Right cardiac atrium (tissue), 5 donors: ENCODE measurements at regions not wholly inside any gene's neighbourhood (a gene's known extent, or its start where the extent isn't known, plus 50 kb on each side); places are given as distances from the start of the nearest gene placed in this dataset.
A peak's percentile ranks its signal among the peaks of the same experiment; 100 is the strongest.

Experiments
- ATAC-seq, 2 donors: fragments of 200-7000 bp; cut with Tn5 transposase; one replicate each; pipeline versions ENCODE4 v1.8.0 to v1.9.1; 2020; ENCODE audit warnings: moderate library complexity in 2 of 2, mild to moderate bottlenecking in 1 of 2
- DNase-seq, 3 donors: peaks; one replicate each; pipeline ENCODE4 v3.0.0-alpha.2; 2020
- H3K27ac ChIP-seq: one replicate; pipeline ENCODE4 v1.5.1; 2013; ENCODE audit warnings: mild to moderate bottlenecking, low read length, control low read depth, moderate library complexity
- H3K27me3 ChIP-seq: one replicate; pipeline ENCODE4 v1.6.1; 2013; ENCODE audit not compliant: control insufficient read depth, insufficient read depth
- H3K4me1 ChIP-seq: one replicate; pipeline ENCODE4 v1.6.1; 2013; ENCODE audit warnings: low read length; ENCODE audit not compliant: control insufficient read depth, insufficient read depth
- H3K4me3 ChIP-seq: one replicate; pipeline ENCODE4 v1.5.1; 2013; ENCODE audit warnings: low read length, control low read depth
- H3K9me3 ChIP-seq: one replicate; pipeline ENCODE4 v1.6.1; 2013; ENCODE audit warnings: low read length; ENCODE audit not compliant: control insufficient read depth
- WGBS: extraction: QIAGEN DNeasy Blood & Tissue Kit; methylation state at CpG from one replicate; pipeline ENCODE4 v1.1.7; 2013; 5-methylcytosine and 5-hydroxymethylcytosine counted together
- intact Hi-C, 4 donors: fragments of 100-400 bp; cut with DNase I; formaldehyde crosslinking; loops; one replicate each; pipeline versions ENCODE4 v1.11.0 to v1.14.0; 2022 to 2023
- donor health status: healthy with polysubstance abuse.
- donor health status: DM: no; HTN: yes; CAD: no.
- donor health status: DM: no; HTN: no; CAD: no.
- donor health status: DM: no; HTN: yes; CAD: no; lungs with severe emphysema.
- donor health status: DM: yes; HTN: yes; CAD: no.

DNA sequence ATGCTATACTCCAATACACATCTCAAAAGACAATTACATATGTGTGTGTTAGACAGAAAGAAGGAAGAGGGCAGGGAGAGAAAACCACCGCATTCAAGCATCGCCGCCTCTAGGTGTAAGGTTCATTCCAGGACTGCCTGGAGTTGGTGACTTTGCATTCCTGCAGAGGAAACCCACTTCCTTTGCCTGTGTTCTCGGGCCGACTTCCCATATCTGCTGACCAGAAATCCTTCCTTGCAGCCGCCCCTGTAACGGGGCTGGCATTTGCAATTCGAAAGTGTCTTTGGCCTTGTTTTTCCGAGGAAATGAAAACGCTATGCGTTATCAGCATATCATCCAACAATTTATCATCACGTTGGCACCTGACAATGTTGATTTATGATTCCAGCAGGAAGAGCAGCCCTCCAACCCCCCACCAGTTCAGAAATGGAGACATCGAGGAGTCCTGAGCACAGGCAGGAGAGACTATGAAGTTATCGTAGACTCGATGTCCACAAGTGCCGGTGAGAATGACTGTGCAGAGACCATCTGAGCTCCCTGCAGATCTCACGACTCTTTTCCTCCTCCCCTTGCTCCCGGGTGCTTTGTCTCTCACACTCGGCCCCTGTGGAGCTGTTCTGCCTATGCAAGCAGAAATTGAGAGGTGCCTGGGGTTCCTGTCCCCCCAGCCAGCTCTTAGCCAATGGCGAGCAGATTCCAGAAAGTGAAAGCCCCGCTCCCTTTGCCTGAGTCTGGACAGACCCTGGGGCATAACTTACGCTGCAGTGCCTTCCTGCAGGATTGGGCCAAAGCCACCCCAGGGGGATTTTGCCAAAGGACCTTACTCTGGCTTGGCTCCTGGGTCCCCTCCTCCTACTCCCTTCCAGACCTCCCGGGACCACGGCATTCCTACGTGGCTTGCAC, 68.9 kb upstream of the FOXK1 start:
- H3K9me3 ChIP-seq: no peaks in the 10 kb centered on the region
- H3K4me3 ChIP-seq: peak overlapping the region; percentile 3
- intact Hi-C loops: loop anchor here in 2 of 4 donors (10.0 kb wide), 2 partner anchors 142 to 472 kb away; no protein-coding TSS in a partner anchor
- H3K27me3 ChIP-seq: no peaks in the 10 kb centered on the region
- peak overlapping the region; percentile 53 for H3K27ac ChIP-seq
- WGBS: 13% methylated on average over 25 of the region's 25 CpGs
- no peaks in the 10 kb centered on the region for H3K4me1 ChIP-seq
- ATAC-seq: peak; percentile 64 to 85
- peak in 1 of 3 donors; percentile 65 for DNase-seq

DNA sequence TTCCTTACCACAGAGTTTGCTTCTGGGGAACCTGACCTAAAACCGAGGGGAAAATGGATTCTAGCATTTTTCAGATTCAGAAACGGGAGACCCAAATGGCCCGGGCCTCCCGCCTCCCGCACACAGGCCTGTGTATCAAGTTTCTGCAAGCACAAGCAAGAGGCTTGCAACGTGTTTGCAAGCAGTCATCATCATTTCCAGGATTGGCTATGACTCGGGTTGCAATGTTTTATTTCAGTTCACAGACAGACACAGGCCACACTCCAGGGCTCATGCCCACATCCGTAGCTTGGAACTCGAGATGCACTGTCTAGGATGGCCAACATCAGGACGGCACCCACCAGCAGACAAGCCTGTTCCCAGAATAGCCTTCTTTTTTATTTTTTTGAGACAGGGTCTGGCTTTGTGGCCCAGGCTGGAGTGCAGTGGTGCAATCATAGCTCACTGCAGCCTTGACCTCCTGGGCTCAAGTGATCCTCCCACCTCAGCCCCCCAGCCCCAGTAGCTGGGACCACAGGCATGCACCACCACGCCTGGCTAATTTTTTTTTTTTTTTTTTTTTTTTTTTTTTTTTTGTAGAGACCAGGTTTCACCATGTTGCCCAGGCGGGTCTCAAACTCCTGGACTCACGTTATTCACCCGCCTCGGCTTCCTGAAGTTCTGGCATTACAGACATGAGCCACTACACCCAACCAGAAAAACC, 68.1 kb upstream of the FOXK1 start:
- ATAC-seq (peak; percentile 30 to 49), DNase-seq (peak in 1 of 3 donors; percentile 63)
- no peaks in the 10 kb centered on the region for H3K27me3 ChIP-seq
- no peaks in the 10 kb centered on the region for H3K9me3 ChIP-seq
- peak overlapping the region; percentile 3 for H3K4me3 ChIP-seq
- peak overlapping the region; percentile 53 for H3K27ac ChIP-seq
- H3K4me1 ChIP-seq: no peaks in the 10 kb centered on the region
- WGBS: 55% methylated on average over 15 of the region's 15 CpGs
- intact Hi-C loops: loop anchor here in 2 of 4 donors (10.0 kb wide), 2 partner anchors 141 to 471 kb away; no protein-coding TSS in a partner anchor

DNA sequence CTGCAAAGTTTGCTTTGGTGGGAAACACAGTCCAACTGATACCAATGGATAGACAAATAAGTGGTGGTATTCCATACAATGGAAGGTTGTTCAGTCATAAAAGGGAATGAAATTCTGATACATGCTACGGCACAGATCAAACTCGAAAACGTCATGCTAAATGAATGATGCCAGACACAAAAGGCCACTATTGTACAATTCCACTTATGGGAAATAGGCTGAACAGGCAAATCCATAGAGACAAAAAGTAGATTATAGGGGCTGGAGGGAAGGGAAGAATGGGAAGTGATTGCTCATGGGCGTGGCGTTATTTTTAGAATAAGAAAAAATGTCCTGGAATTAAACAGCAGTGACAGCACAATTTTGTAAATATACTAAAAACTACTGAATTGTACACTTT, 66.0 kb upstream of the FOXK1 start:
- ATAC-seq (no peak), DNase-seq (no peak)
- Histone ChIP-seq H3K4me3 (no peak overlapping the region), H3K27me3 (no peaks in the 10 kb centered on the region), H3K4me1 (peaks cover 3% of the 10 kb centered on the region), H3K9me3 (no peaks in the 10 kb centered on the region), H3K27ac (no peak overlapping the region)
- WGBS: 76% methylated on average over 5 of the region's 5 CpGs
- intact Hi-C loops: loop anchor here in 2 of 4 donors (10.0 kb wide), 2 partner anchors 139 to 469 kb away; no protein-coding TSS in a partner anchor

DNA sequence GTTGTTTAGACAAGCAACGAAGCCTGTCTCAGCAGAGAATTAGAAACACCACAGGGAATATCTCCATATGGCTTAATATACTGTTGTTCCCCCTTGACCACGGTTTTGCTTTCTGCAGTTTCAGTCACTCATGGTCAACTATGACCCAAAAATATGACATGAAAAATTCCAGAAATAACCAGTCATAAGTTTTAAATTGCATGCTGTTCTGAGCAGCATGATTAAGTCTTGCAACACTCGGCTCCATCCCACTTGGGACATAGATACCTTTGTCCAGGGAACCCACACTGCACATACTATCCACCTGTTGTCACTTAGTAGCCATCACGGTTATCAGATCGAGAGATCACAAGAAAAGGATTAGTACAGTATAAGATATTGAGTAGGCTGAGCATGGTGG, 60.7 kb upstream of the FOXK1 start:
- intact Hi-C loops: no loop called here
- H3K4me1 ChIP-seq: peaks cover 3% of the 10 kb centered on the region
- no peak overlapping the region for H3K27ac ChIP-seq
- no peaks in the 10 kb centered on the region for H3K9me3 ChIP-seq
- no peaks in the 10 kb centered on the region for H3K27me3 ChIP-seq
- WGBS: 82% methylated on average over 5 of the region's 5 CpGs
- no peak for DNase-seq
- ATAC-seq: no peak
- no peak overlapping the region for H3K4me3 ChIP-seq

DNA sequence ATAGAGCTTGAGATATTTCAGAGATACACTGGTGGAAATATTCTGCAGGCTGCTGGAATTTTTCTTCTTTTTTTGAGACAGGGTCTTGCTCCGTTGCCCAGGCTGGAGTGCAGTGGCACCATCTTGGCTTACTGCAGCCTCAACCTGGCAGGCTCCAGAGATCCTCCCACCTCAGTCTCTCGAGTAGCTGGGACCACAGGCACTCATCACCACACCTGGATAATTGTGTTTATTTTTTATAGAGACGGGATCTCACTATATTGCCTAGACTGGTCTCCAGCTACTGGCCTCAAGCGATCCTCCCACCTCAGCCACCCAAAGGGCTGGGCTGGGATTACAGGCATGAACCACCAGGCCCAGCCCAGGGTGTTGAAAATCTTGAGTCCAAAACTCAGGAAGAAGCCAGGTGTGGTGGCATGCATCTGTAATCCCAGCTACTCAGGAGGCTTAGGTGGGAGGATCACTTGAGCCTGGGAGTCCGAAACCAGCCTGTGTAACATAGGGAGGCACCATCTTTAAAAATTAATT, 55.7 kb upstream of the FOXK1 start:
- WGBS: 86% methylated on average over 5 of the region's 5 CpGs
- no peaks in the 10 kb centered on the region for H3K9me3 ChIP-seq
- no peaks in the 10 kb centered on the region for H3K27me3 ChIP-seq
- H3K27ac ChIP-seq: peak overlapping the region; percentile 1
- no peaks in the 10 kb centered on the region for H3K4me1 ChIP-seq
- DNase-seq (no peak), ATAC-seq (no peak)
- no peak overlapping the region for H3K4me3 ChIP-seq
- intact Hi-C loops: no loop called here

DNA sequence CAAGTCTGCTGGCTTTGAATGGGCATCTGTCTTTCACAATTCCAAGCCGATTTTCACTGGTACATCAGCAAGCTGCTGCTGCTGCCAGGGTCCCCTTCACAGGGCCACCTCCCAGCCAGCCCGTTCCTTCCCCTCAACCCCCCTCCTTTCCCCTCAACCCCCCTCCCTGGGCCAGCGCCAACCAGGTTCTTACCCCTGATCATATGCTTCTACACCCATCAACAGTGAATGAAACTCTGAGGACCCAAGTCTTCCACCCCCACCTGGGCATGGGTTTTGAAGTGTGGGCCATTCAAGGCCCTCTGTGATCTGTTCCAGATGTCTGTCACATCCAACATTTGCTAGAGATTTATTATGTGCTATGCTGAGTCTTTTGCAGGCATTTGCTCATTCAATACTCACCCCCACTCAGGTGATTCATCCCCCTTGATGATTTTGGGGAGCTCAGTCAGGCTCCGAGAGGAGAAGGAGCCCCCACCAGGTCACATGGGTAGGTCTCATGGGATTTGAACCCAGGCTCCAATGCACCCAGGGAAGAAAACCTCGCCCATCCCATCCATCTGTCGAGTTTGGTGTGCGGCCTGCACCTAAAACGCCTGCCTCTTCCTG, 52.7 kb upstream of the FOXK1 start:
- peak in 1 of 3 donors; percentile 28 for DNase-seq
- intact Hi-C loops: no loop called here
- no peak for ATAC-seq

DNA sequence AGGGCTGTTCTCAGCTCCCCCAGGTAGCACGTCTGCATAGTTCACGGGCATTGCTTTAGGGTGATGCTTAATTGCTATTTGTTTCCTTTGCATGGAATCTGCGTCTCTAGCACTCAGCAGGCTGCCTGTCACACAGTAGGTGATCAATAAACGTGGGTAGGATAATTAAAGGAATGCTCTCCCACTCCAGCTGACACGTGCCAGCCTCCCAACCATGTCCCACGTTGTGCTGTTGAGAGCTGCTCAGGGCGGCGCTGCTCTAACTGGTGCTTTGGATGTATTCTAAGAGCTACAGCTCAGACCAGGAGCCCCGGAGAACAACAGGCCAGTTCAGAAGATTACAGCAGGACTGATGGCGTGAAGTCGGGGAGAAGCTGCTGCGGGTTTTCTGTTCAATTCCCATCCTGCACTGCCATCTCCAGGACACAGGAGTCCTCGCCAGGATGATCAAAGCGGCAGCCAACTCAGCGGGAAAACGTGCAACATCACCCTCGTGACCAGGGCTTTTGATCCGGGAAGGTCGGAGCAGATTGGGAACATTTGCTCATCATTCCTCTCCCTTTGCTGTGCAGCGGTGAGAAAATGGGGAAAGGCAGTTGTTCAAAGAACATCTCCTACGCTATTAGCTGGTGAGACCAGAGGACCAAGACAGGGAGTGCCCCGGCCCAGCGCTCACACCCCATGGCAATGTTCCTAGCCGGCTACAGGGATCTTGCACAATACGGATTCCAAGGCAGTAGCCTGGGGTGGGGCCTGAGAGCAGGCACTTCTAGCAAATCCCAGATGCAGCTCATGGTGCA, 50.5 kb upstream of the FOXK1 start:
- no peaks in the 10 kb centered on the region for H3K27me3 ChIP-seq
- DNase-seq (peak; percentile 88 to 93 (median 89)), ATAC-seq (peak; percentile 98)
- H3K4me3 ChIP-seq: no peak overlapping the region
- H3K9me3 ChIP-seq: no peaks in the 10 kb centered on the region
- H3K4me1 ChIP-seq: no peaks in the 10 kb centered on the region
- H3K27ac ChIP-seq: no peak overlapping the region
- intact Hi-C loops: no loop called here
- 16% methylated on average over 25 of the region's 25 CpGs for WGBS

More for the DNA sequence above, 52.7 kb upstream of the FOXK1 start:
- no peak overlapping the region for H3K27ac ChIP-seq
- H3K4me3 ChIP-seq: no peak overlapping the region
- 89% methylated on average over 8 of the region's 8 CpGs for WGBS
- no peaks in the 10 kb centered on the region for H3K9me3 ChIP-seq
- no peaks in the 10 kb centered on the region for H3K27me3 ChIP-seq
- no peaks in the 10 kb centered on the region for H3K4me1 ChIP-seq
